HEK293 (cell line): ENCODE measurements at regions not wholly inside any gene's neighbourhood (a gene's known extent, or its start where the extent isn't known, plus 50 kb on each side); places are given as distances from the start of the nearest gene placed in this dataset.

Experiments
- ZBTB21 ChIP-seq: fragments of 450-650 bp; formaldehyde crosslinking; IDR thresholded peaks from 2 replicates; pipeline ENCODE4 v1.5.1; 2017; ENCODE audit warnings: missing biosample characterization, missing genetic modification characterization
- ZNF626 ChIP-seq: fragments of 450-650 bp; sonication (Bioruptor Pico); formaldehyde crosslinking; IDR thresholded peaks from 2 replicates; pipeline ENCODE4 v1.5.1; 2018; ENCODE audit warnings: missing biosample characterization, missing genetic modification characterization, inconsistent platforms
- TF ChIP-seq, protein P1 (sequence below): fragments of 450-650 bp; formaldehyde crosslinking; IDR thresholded peaks from 2 replicates; pipeline ENCODE4 v1.5.1; 2016; ENCODE audit warnings: missing biosample characterization, missing genetic modification characterization

GRCh38 chr2:59959944-59960343 lies 593.5 kb downstream of the BCL11A start:
- TF ChIP-seq ZNF626 (tag by site-specific recombination) (no peak), ZBTB21 (no peak)
- TF ChIP-seq, protein P1, sequence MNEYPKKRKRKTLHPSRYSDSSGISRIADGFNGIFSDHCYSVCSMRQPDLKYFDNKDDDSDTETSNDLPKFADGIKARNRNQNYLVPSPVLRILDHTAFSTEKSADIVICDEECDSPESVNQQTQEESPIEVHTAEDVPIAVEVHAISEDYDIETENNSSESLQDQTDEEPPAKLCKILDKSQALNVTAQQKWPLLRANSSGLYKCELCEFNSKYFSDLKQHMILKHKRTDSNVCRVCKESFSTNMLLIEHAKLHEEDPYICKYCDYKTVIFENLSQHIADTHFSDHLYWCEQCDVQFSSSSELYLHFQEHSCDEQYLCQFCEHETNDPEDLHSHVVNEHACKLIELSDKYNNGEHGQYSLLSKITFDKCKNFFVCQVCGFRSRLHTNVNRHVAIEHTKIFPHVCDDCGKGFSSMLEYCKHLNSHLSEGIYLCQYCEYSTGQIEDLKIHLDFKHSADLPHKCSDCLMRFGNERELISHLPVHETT (tag by site-specific recombination), result no peak
